K562 (cell line): ENCODE measurements at regions not wholly inside any gene's neighbourhood (a gene's known extent, or its start where the extent isn't known, plus 50 kb on each side); places are given as distances from the start of the nearest gene placed in this dataset.

Source experiments
- BHLHE40 ChIP-seq: IDR thresholded peaks from 2 replicates; pipeline ENCODE4 v1.6.1; 2011; ENCODE audit warnings: low read length, improper control_type of control experiment
- CBFA2T2 ChIP-seq: fragments of 450-650 bp; conservative IDR thresholded peaks from 2 replicates; pipeline ENCODE4 v1.6.1; 2017; ENCODE audit warnings: mild to moderate bottlenecking
- ELF1 ChIP-seq: fragments of 200-800 bp; sonication (Bioruptor generic); IDR thresholded peaks from 2 replicates; pipeline ENCODE4 v1.6.1; 2016; ENCODE audit warnings: missing genetic modification characterization, missing compliant biosample characterization
- FIP1L1 ChIP-seq: fragments of 200-400 bp; formaldehyde crosslinking; IDR thresholded peaks from 2 replicates; pipeline ENCODE4 v1.6.1; 2018; ENCODE audit warnings: mild to moderate bottlenecking, low read depth, low read length; ENCODE audit not compliant: poor library complexity, severe bottlenecking
- KDM5B ChIP-seq: fragments of 200-600 bp; sonication (generic); IDR thresholded peaks from 2 replicates; pipeline ENCODE4 v1.6.1; 2012; ENCODE audit warnings: low read depth, mild to moderate bottlenecking, moderate library complexity, low read length, control low read depth, inconsistent platforms; ENCODE audit not compliant: insufficient replicate concordance
- NFE2 ChIP-seq: IDR thresholded peaks from 2 replicates; pipeline ENCODE4 v1.6.1; 2014; ENCODE audit warnings: antibody characterized with exemption, low read depth
- PHF21A ChIP-seq: fragments of 450-650 bp; IDR thresholded peaks from 2 replicates; pipeline ENCODE4 v1.6.1; 2017; ENCODE audit warnings: low read depth, borderline replicate concordance
- RAD21 ChIP-seq, 2 experiments: fragments of 250-450 bp in 1 of 2; fragments of 450-650 bp in 1 of 2; sonication (Bioruptor Pico) in 1 of 2; formaldehyde crosslinking in 1 of 2; IDR thresholded peaks in 1 of 2; conservative IDR thresholded peaks in 1 of 2; 2 replicates each; pipeline versions ENCODE4 v1.4.0 to v1.8.0; 2020 to 2022; ENCODE audit warnings: mild to moderate bottlenecking in 2 of 2, moderate library complexity in 1 of 2
- RAD51 ChIP-seq: fragments of 450-650 bp; IDR thresholded peaks from 2 replicates; pipeline ENCODE4 v1.7.1; 2016; ENCODE audit warnings: low read depth, mild to moderate bottlenecking, borderline replicate concordance
- SMC3 ChIP-seq: conservative IDR thresholded peaks from 2 replicates; pipeline ENCODE4 v1.6.1; 2011; ENCODE audit warnings: low read depth, low read length, improper control_type of control experiment; ENCODE audit not compliant: insufficient read depth
- TOE1 ChIP-seq, 2 experiments: fragments of 450-650 bp in 1 of 2; sonication (generic) in 1 of 2; formaldehyde crosslinking in 1 of 2; IDR thresholded peaks; 2 replicates each; pipeline versions ENCODE4 v1.7.1 to v1.8.0; 2016 to 2022; ENCODE audit warnings: borderline replicate concordance in 2 of 2, mild to moderate bottlenecking in 2 of 2, antibody characterized with exemption in 1 of 2, inconsistent platforms in 1 of 2, low read depth in 1 of 2, missing genetic modification reagents in 1 of 2, moderate library complexity in 1 of 2
- ZNF12 ChIP-seq: sonication (generic); formaldehyde crosslinking; IDR thresholded peaks from 2 replicates; pipeline ENCODE4 v1.4.0; 2020; ENCODE audit warnings: mild to moderate bottlenecking, missing genetic modification reagents
- ZNF121 ChIP-seq: sonication (generic); formaldehyde crosslinking; conservative IDR thresholded peaks from 2 replicates; pipeline ENCODE4 v1.8.0; 2022; ENCODE audit warnings: missing genetic modification reagents
- ZNF347 ChIP-seq: fragments of 450-650 bp; formaldehyde crosslinking; IDR thresholded peaks from 2 replicates; pipeline ENCODE4 v1.4.0; 2020; ENCODE audit warnings: low read depth, mild to moderate bottlenecking, moderate library complexity
- ZNF57 ChIP-seq: fragments of 450-650 bp; formaldehyde crosslinking; IDR thresholded peaks from 2 replicates; pipeline ENCODE4 v1.4.0; 2020; ENCODE audit warnings: mild to moderate bottlenecking, moderate library complexity
- TF ChIP-seq, protein P1 (sequence below), 2 experiments: fragments of 450-650 bp; formaldehyde crosslinking in 1 of 2; IDR thresholded peaks; 2 replicates each; pipeline versions ENCODE4 v1.4.0 to v1.6.1; 2014 to 2020; ENCODE audit warnings: mild to moderate bottlenecking in 2 of 2, borderline replicate concordance in 1 of 2, low read depth in 1 of 2
- TF ChIP-seq, protein P2 (sequence below): fragments of 450-650 bp; formaldehyde crosslinking; IDR thresholded peaks from 2 replicates; pipeline ENCODE4 v1.4.0; 2020; ENCODE audit warnings: mild to moderate bottlenecking, mixed read lengths

DNA sequence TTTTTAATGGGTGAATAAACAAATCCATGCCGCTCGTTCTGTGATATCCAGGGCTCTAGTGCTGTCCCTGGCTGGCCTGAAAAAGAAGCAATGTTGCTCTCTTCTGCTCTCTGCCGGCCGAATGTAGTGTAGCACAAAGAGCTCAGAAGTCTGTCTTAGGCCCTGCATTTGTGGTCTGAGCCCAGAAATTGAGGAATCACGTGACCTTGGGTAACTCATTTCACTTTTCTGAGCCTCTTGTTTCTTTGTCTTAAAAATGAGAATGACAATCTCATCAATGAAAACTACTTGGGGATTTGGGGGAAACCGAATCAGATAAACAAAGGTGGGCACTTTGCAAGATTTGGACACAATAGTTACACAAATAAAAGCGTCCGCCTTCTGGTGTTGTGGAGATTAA is 381.6 kb upstream of the ASIC2 start (continued):
- TF ChIP-seq, protein P1, sequence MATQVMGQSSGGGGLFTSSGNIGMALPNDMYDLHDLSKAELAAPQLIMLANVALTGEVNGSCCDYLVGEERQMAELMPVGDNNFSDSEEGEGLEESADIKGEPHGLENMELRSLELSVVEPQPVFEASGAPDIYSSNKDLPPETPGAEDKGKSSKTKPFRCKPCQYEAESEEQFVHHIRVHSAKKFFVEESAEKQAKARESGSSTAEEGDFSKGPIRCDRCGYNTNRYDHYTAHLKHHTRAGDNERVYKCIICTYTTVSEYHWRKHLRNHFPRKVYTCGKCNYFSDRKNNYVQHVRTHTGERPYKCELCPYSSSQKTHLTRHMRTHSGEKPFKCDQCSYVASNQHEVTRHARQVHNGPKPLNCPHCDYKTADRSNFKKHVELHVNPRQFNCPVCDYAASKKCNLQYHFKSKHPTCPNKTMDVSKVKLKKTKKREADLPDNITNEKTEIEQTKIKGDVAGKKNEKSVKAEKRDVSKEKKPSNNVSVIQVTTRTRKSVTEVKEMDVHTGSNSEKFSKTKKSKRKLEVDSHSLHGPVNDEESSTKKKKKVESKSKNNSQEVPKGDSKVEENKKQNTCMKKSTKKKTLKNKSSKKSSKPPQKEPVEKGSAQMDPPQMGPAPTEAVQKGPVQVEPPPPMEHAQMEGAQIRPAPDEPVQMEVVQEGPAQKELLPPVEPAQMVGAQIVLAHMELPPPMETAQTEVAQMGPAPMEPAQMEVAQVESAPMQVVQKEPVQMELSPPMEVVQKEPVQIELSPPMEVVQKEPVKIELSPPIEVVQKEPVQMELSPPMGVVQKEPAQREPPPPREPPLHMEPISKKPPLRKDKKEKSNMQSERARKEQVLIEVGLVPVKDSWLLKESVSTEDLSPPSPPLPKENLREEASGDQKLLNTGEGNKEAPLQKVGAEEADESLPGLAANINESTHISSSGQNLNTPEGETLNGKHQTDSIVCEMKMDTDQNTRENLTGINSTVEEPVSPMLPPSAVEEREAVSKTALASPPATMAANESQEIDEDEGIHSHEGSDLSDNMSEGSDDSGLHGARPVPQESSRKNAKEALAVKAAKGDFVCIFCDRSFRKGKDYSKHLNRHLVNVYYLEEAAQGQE (IDR thresholded peaks at IDR 0.05; ENCODE audit: borderline replicate concordance) = peak; percentile 70
- TF ChIP-seq, protein P1 (CRISPR knock-in tag; IDR thresholded peaks at IDR 0.05; ENCODE audit: low read depth) = no peak
- 0 out of 2 replicates have a peak, but pooled peaks have one; percentile 19 for TF ChIP-seq PHF21A
- no peak for TF ChIP-seq ZNF347 (CRISPR knock-in tag)
- TF ChIP-seq ZNF121 (CRISPR knock-in tag) = no peak
- no peak for TF ChIP-seq KDM5B
- peak; percentile 96 for TF ChIP-seq RAD51
- no peak for TF ChIP-seq ELF1 (tag)
- TF ChIP-seq SMC3 = peak; percentile 55; the same call in 1 of the 2 replicates
- TF ChIP-seq NFE2 = no peak
- peak; percentile 79 for TF ChIP-seq BHLHE40
- TF ChIP-seq, protein P2, sequence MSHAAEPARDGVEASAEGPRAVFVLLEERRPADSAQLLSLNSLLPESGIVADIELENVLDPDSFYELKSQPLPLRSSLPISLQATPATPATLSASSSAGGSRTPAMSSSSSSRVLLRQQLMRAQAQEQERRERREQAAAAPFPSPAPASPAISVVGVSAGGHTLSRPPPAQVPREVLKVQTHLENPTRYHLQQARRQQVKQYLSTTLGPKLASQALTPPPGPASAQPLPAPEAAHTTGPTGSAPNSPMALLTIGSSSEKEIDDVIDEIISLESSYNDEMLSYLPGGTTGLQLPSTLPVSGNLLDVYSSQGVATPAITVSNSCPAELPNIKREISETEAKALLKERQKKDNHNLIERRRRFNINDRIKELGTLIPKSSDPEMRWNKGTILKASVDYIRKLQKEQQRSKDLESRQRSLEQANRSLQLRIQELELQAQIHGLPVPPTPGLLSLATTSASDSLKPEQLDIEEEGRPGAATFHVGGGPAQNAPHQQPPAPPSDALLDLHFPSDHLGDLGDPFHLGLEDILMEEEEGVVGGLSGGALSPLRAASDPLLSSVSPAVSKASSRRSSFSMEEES (CRISPR knock-in tag) = peak; percentile 98
- no peak for TF ChIP-seq FIP1L1
- no peak for TF ChIP-seq ZNF12
- TF ChIP-seq TOE1 (IDR thresholded peaks at IDR 0.05; ENCODE audit: borderline replicate concordance) = peak; percentile 97
- TF ChIP-seq TOE1 (CRISPR knock-in tag; IDR thresholded peaks at IDR 0.05; ENCODE audit: borderline replicate concordance, low read depth) = no peak
- peak; percentile 80 for TF ChIP-seq CBFA2T2
- no peak for TF ChIP-seq ZNF57 (CRISPR knock-in tag)
- TF ChIP-seq RAD21 (CRISPR knock-in tag; conservative IDR thresholded peaks at IDR 0.05 in 1 of 2, IDR thresholded peaks at IDR 0.05 in 1 of 2) = peak; percentile 32 to 74
- TF ChIP-seq, all 486 proteins: peak for 12
